GM18909 (cell line): ENCODE measurements at regions not wholly inside any gene's neighbourhood (a gene's known extent, or its start where the extent isn't known, plus 50 kb on each side); places are given as distances from the start of the nearest gene placed in this dataset.

Experiments
- ATAC-seq: cut with Tn5 transposase; IDR thresholded peaks from one replicate; pipeline ENCODE4 v1.9.1; 2021; ENCODE audit warnings: mild to moderate bottlenecking; ENCODE audit not compliant: unreplicated experiment, poor library complexity

- ATAC-seq: no peak
Observed at GRCh38 chr4:28636971-28637370, 1776.3 kb downstream of the STIM2 start.

GRCh38 chr4:28639747-28640146, 1779.1 kb downstream of the STIM2 start:
- ATAC-seq: no peak

GRCh38 chr4:28654618-28655017, 1794.0 kb downstream of the STIM2 start:
- no peak for ATAC-seq

- ATAC-seq: no peak
Observed at GRCh38 chr4:28665306-28665705, 1804.7 kb downstream of the STIM2 start.

- ATAC-seq: no peak
Observed at GRCh38 chr4:28675582-28675981, 1814.9 kb downstream of the STIM2 start.

- ATAC-seq: no peak
Observed at GRCh38 chr4:28677808-28678207, 1817.2 kb downstream of the STIM2 start.

GRCh38 chr4:28682847-28683246, 1822.2 kb downstream of the STIM2 start:
- no peak for ATAC-seq

GRCh38 chr4:28686618-28687017, 1826.0 kb downstream of the STIM2 start:
- ATAC-seq: no peak

- no peak for ATAC-seq
Observed at GRCh38 chr4:28690890-28691289, 1830.2 kb downstream of the STIM2 start.

GRCh38 chr4:28702571-28702970, 1841.9 kb downstream of the STIM2 start:
- no peak for ATAC-seq

- ATAC-seq: no peak
Observed at GRCh38 chr4:28709891-28710290, 1849.2 kb downstream of the STIM2 start.

GRCh38 chr4:28723371-28723770, 1862.7 kb downstream of the STIM2 start:
- no peak for ATAC-seq

- no peak for ATAC-seq
Observed at GRCh38 chr4:28724239-28724638, 1863.6 kb downstream of the STIM2 start.

- ATAC-seq: no peak
Observed at GRCh38 chr4:28730304-28730703, 1869.7 kb downstream of the STIM2 start.

- no peak for ATAC-seq
Observed at GRCh38 chr4:28744066-28744465, 1883.4 kb downstream of the STIM2 start.

GRCh38 chr4:28754376-28754775, 1893.7 kb downstream of the STIM2 start:
- no peak for ATAC-seq

GRCh38 chr4:28755081-28755480, 1894.4 kb downstream of the STIM2 start:
- ATAC-seq: no peak

- no peak for ATAC-seq
Observed at GRCh38 chr4:28759064-28759463, 1898.4 kb downstream of the STIM2 start.

GRCh38 chr4:28760003-28760402, 1899.4 kb downstream of the STIM2 start:
- no peak for ATAC-seq

GRCh38 chr4:28772066-28772465, 1911.4 kb downstream of the STIM2 start:
- no peak for ATAC-seq

GRCh38 chr4:28772788-28773187, 1912.1 kb downstream of the STIM2 start:
- no peak for ATAC-seq

GRCh38 chr4:28774344-28774743, 1913.7 kb downstream of the STIM2 start:
- no peak for ATAC-seq

- ATAC-seq: no peak
Observed at GRCh38 chr4:28776004-28776403, 1915.4 kb downstream of the STIM2 start.
